GM21576 (cell line): ENCODE measurements at regions not wholly inside any gene's neighbourhood (a gene's known extent, or its start where the extent isn't known, plus 50 kb on each side); places are given as distances from the start of the nearest gene placed in this dataset.

Source experiments
- ATAC-seq: cut with Tn5 transposase; IDR thresholded peaks from one replicate; pipeline ENCODE4 v1.9.1; 2021; ENCODE audit warnings: mild to moderate bottlenecking, moderate library complexity; ENCODE audit not compliant: unreplicated experiment

DNA sequence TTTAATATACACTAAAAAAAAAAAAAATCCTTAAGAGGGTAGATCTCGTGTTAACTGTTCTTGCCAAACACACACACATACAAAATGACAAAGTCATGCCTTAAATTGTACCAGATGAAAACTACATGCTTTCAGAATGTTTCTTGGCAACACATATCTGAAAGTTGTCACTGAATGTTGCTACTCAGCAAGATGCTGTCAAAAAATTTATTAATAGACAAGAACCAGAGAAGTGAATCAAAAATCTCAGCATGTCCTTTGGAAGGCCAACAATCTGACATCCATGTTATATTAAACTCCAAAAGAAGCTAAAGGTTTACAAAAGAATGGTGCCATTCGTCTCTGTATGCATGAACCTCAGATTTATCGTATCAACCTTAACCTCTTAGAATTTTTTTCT is 1746.2 kb upstream of the PRR20A start:
- ATAC-seq = no peak

DNA sequence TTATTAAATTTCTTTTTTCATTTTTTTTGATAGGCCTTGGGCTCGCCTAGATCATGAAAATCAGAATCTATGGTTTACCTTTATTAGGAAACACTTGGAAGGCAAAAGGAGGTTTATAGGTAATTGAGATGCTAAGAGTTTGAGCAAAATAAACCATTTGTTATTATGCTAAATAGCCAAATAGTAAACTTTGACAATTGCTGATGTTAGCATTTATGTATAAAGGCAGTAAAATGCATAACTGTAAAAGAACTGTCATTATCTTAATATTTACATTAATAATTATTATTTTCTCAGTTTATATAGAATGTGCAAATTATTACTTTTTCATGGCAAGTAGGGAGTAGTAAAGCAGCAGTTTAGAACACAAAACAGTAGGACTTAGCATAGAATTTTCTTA is 1737.8 kb upstream of the PRR20A start:
- no peak for ATAC-seq

GRCh38 chr13:55403887-55404487 is 1736.7 kb upstream of the PRR20A start:
- ATAC-seq = no peak

DNA sequence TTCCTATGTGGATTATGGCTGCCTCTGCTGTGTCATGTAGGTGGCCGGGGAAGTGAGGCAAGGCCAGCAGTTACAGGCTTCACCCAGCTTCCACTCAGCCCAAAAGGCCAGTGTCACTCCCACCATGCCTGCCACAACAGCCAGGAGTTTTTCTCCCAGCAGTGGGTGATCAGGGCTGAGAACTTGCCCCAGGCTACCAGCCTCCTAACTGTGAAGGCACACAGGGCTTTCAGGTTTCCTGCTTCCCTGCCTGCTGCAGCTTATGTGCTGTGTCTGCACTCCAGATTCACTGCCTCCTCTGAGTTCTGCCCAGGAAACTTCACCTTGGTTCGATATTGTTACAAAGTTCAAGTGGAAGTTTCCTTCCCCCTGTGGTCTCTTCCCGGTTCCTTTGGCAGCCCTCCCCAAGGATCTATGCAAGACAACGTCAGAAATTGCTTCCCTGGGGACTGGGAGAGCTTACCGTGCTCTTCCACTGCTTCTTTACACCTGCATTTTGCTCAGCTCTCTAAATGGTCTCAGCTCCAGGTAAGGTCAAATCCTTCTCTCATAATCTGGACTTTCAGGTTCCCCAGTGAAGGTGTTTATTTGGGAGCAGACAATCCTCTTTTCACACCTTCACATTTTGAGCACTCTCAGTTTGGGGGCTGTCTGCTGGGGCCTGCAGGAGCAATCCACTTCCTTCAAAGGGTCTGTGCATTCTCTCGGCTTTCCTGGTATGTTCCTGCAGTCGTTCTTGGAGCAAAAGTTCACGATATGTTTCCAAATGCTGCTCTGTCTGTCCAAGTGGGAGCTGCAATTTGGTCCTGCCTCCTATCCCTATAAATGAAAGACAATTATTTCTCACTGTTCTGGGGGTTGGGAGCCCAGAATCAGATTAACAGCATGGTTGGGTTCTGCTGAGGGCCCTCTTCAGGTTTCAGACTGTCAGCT is 1730.1 kb upstream of the PRR20A start:
- no peak for ATAC-seq

DNA sequence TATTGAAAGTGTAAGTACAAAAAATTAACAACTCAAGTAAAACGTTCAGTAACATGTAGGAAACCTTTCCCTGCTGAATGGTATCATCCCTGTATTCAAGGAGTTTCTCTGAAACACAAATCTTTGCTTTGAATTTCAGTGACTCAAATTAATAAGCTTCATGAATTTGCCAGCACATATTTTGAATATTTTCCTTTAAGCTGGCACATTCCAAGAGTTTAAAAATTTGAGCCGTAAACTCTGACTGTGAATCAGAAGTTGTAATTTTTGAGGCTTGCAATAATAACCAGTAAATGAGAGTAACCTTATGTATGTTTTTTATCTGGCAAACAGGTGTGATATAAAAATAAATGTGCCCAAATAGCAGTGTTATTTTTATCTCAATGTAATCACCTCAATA is 1722.6 kb upstream of the PRR20A start:
- ATAC-seq = no peak

DNA sequence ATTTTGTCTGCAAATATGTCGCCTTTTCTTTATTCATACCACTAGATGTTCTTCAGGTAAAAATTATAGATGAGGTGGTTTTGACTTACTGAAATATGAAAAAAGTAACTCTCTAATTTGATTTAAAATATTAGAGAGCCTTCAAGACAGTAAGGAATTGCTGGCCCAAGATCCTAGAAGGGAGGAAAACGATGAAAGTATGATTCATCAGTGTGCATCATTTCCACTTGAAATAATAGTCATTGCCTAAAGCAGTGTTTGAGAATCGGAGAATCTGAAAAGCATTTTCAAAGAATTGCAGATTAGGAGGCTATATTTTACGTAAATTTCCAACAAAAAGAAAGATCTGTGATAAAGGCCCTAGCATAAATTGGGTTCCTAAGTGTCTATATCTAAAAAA is 1707.9 kb upstream of the PRR20A start:
- no peak for ATAC-seq

GRCh38 chr13:55437162-55437561 is 1703.6 kb upstream of the PRR20A start:
- no peak for ATAC-seq

DNA sequence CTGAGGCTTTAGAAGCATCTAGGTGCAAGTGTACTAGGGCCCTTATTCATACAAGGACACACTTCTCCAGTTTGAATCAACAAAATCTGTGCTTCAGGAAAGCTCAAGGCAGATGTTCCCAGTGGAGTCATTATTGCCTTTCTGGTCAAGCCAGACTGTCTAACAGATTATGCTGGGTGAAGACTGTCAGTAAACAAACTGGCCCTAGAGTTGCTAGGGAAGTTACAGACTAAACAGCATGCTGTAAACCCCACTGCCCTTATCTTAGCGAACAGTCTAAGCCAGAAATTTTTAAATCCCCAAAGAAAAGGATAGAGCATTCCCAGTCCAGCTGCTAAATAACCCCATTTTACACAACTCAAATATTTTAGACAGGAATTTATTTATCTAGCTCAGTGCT is 1701.3 kb upstream of the PRR20A start:
- no peak for ATAC-seq

DNA sequence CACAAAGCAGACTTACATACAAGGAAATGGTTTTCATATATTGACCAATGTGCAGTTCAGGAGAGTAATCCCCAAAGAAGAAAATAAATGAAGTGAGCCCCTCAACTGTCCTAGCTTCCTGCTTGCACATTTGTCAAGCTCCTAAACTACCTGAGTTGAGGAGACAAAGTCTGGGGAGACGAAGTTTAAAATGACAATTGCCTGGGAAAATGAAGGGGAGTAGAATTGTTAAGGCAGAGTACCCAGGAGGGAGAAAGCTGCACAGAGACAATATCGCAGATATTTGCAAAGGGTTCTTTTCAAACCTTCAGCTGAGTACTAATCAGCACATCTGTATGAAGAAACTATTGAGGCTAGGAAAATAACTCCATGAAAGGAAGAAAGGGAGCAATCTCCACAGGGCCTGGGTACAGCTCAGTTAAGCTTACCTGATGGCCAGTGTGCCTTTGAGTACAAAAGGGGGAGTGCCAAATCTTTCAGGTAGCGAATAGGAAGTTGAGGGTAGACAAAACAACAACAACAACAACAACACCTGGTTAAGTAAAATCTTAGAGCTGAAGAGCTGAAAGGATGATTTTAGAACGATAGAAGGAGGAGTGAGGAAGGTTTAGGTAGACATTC is 1700.1 kb upstream of the PRR20A start:
- no peak for ATAC-seq

DNA sequence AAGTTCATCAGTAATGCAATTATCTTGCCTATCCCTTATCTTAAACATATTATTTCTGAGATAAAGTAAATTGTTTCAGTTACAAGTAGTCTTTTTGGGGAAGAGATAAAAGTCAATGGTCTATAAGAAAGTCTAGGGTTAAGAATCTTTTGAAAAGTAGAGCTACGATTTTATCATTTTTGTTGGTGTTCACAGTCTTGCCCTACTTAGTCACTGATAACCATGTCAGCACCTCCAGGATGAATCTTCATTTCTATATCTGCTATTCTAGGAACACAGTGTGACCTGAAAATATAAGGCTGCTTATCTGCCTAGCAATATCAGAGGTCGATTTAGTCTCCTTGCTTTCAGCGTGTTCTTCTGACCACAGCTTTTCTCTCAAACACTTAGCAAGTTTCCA is 1676.5 kb upstream of the PRR20A start:
- ATAC-seq = no peak

DNA sequence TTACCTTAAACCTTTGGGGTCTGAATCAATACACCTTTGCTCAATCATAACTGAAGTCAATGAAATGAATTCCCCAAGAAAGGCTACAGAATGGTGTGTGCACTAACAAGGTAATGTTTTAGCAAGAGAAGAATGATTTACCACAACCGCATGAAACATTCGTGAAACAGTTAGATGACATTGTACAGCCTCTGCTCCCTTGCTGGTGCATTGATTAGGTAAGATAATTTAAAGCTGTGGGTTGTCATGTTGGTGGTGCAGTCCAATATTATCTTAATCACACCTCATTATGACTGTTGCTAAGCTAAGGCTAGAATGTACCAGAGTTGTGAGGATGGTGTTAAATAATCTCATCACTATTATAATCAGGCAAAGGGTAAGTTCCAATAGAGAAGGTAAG is 1673.2 kb upstream of the PRR20A start:
- no peak for ATAC-seq

DNA sequence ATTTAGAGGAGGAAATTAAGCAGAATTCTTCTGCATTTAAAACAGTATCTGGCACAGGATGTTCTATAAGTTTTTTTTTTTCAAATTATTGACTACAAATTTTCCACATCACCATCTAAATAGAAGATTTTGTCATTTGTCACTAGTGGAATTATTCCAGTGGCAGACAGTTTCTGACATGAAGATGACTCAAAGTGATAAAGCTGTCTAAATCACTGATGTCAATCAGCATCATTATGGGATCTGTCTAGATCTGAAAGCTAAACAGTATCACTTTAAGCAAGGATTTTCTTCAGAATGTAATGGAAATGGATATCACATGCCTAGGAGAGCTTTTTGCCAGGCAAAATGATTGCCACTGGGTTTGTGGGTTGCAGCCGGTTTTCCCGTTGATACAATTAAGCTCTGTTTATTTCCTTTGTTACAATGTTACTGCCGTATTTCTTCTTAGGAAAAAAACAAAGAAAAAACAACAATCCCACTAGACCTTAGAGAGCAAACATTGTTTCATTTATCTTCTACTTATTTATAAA is 1657.0 kb upstream of the PRR20A start:
- ATAC-seq = no peak

DNA sequence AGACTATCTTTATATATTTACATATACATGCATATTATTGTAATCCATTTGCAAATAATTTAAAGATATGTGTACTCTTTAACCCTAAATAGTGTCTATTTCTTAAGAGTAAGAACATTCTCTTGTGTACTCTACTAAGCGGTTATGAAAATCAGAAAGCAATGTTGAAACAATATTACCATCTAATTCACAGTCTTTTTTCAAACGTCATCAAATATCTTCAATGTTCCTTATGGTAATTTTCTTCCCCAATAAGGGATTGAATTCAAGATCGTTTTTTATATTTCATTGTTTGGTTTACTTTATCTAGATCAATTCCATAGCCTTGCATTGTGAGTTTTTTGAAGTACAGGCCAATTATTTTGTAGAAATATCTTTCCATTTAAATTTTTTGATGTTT is 1647.4 kb upstream of the PRR20A start:
- ATAC-seq = no peak

DNA sequence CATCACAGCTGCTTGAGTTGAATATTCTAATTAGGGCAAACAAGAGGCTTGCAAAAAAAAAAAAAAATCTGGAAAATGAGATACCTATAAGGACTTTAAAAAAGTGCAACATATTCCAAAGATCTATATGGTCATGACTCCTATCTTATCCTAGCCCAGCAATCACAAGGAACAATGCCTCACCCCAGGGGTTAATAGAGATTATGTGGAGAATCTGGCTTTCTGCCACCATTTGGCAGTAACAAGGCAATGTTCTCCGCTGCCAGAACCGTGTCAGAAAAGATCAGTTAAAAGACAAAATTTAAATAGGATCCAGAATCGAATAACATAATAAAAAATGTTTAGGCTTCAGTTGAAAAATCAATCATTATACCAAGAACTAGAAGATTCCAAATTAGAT is 1643.2 kb upstream of the PRR20A start:
- no peak for ATAC-seq

- no peak for ATAC-seq
Observed at GRCh38 chr13:55500694-55501093, 1640.0 kb upstream of the PRR20A start.

- ATAC-seq = no peak
Observed at GRCh38 chr13:55516610-55517009, 1624.1 kb upstream of the PRR20A start.

DNA sequence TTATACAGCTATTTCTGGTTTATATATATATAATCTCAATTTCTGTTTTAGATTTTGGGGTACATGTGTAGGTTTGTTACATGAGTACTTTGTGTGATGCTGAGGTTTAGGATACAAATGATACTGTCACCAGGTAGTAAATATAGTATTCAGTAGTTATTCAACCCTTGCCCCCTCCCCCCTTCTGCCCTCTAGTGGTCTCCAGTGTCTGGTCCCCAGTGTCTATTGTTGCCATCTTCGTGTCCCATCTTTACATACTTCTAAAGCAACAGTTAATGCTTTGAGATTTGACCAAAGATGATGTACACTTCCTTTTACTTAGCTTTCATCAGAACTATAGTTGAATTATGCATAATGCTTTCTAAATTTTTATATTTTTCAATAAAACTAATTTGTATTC is 1623.4 kb upstream of the PRR20A start:
- ATAC-seq = no peak

- no peak for ATAC-seq
Observed at GRCh38 chr13:55528434-55528833, 1612.3 kb upstream of the PRR20A start.

DNA sequence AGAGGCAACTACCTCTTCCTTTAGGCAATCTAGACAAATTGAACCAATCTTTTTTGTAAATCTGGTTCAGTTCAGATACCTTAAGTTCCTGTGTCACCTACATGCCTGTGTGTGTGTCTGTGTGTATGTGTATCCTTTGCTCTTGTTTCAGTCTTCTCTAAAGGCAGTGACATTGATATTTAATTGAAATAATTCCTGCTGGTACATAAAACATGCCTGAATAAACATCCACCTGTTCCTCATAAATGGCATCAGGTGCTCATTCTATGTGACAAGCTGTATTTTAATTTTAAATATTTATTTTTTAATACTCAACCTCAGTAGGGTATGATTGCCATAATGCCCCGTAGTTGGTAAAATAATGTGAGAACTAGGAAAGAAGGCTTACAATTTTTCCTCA is 1606.4 kb upstream of the PRR20A start:
- ATAC-seq = no peak

DNA sequence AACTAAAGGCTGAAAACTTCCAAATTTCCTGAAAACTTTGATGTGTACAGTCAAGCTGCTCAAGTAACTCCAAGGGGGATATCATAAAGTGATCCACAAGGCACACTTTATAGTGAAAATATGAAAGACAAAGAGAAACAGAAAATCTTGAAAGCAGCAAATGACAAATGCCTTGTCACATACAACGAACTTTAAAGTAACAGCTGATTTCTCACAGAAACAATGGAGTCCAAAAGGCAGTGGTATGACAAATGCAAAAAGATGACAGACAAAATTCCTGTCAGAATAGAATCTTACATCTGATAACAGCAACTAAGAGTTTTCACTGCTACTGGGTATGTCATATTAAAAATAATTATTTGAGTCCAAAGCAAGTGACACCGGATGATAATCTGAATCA is 1602.3 kb upstream of the PRR20A start:
- ATAC-seq = no peak

DNA sequence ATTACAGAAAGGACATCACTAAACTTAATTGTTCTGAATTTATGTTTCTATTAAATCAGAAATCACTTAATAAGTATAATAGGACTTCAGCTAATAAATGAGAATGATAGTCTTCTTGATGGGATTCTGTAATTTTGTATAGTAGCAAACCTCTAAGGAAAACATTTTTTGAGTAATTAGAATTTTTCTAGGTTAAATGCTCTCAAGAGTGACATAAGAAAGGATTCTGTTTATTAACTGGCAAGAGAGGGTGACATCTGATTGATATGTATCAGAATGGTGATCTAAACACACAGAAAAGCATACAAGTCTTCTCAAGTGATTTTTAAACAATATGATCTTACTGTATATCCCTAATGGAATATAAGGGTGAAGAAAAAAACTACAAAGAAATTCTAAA is 1597.7 kb upstream of the PRR20A start:
- ATAC-seq = no peak

DNA sequence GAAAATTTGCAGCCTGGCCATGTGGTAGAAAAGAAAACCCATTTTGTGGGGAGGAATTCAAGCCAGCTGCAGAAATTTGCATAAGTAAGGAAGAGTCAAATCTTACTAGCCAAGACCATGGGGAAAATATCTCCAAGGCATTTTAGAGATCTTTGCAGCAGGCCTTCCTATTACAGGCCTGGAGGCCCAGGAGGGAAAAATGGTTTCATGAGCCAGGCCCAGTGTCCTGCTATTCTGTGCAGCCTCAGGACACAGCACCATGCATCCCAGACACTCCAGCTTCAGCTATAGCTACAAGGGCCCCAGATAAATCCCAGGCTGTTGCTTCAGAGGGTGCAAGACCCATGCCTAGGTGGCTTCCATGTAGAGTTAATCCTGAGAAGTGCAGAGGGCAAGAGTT is 1590.1 kb upstream of the PRR20A start:
- ATAC-seq = no peak
